H1 (cell line): ENCODE measurements at regions not wholly inside any gene's neighbourhood (a gene's known extent, or its start where the extent isn't known, plus 50 kb on each side); places are given as distances from the start of the nearest gene placed in this dataset.
A peak's percentile ranks its signal among the peaks of the same experiment; 100 is the strongest.

ENCODE experiments used
- CTCF ChIA-PET: fragments of 300-600 bp; sonication (Branson Sonifier 250); formaldehyde crosslinking; loops from one replicate; lab custom pipeline; 2021; ENCODE audit not compliant: partially characterized antibody; lab: Charles Lee
- POLR2A ChIA-PET: fragments of 300-600 bp; sonication (Branson Sonifier 250); formaldehyde crosslinking; loops from one replicate; lab custom pipeline; 2021; ENCODE audit warnings: inconsistent platforms; ENCODE audit not compliant: partially characterized antibody; lab: Charles Lee
- DNase-seq, 2 experiments: peaks; one replicate each; pipeline versions ENCODE4 v3.0.0 to v3.0.0-alpha.2; 2010 to 2022; ENCODE audit warnings: low spot score in 2 of 2, low read depth in 1 of 2, mixed read lengths in 1 of 2
- FAIRE-seq: peaks from 2 replicates; lab custom pipeline; 2011; peaks lifted over from hg19 to GRCh38; lab: Jason Lieb, UNC
- H2AFZ ChIP-seq: 2 replicates; pipeline ENCODE4 v1.8.1; 2012; ENCODE audit warnings: low read length, inconsistent platforms
- H2AK5ac ChIP-seq: 2 replicates; pipeline ENCODE4 v1.6.1; 2013; ENCODE audit warnings: low read depth, low read length
- H2BK120ac ChIP-seq: replicated peaks from 2 replicates; pipeline ENCODE3; 2013; ENCODE audit warnings: low read depth, low read length, inconsistent platforms
- H2BK12ac ChIP-seq: 2 replicates; pipeline ENCODE4 v1.6.1; 2013; ENCODE audit warnings: low read depth, low read length
- H2BK15ac ChIP-seq: 2 replicates; pipeline ENCODE4 v1.6.1; 2013; ENCODE audit warnings: low read length
- H2BK20ac ChIP-seq: 2 replicates; pipeline ENCODE4 v1.6.1; 2013; ENCODE audit warnings: low read length
- H2BK5ac ChIP-seq: 2 replicates; pipeline ENCODE4 v1.6.1; 2013; ENCODE audit warnings: low read depth, low read length
- H3K14ac ChIP-seq: 2 replicates; pipeline ENCODE4 v1.6.1; 2013; ENCODE audit warnings: inconsistent platforms; ENCODE audit not compliant: insufficient read length
- H3K18ac ChIP-seq: 2 replicates; pipeline ENCODE4 v1.6.1; 2013; ENCODE audit warnings: low read length; ENCODE audit errors: extremely low read depth
- H3K23ac ChIP-seq: 2 replicates; pipeline ENCODE4 v1.6.1; 2013; ENCODE audit warnings: inconsistent platforms; ENCODE audit not compliant: insufficient read length
- H3K23me2 ChIP-seq: 2 replicates; pipeline ENCODE4 v1.6.1; 2013; ENCODE audit warnings: low read depth, low read length
- H3K27ac ChIP-seq: 2 replicates; pipeline ENCODE4 v1.6.1; 2011; ENCODE audit warnings: low read depth, low read length, inconsistent platforms
- H3K27me3 ChIP-seq, 4 experiments: replicated peaks in 1 of 4; 1 replicate in 1 of 4; 2 replicates in 3 of 4; pipeline versions ENCODE4 v1.6.1 to v1.8.1; 2011 to 2013; ENCODE audit warnings: low read length in 3 of 4, mild to moderate bottlenecking in 3 of 4, inconsistent platforms in 2 of 4, mixed read lengths in 2 of 4, moderate library complexity in 1 of 4; ENCODE audit not compliant: control insufficient read depth in 3 of 4, insufficient read depth in 3 of 4; ENCODE audit errors: extremely low read depth in 1 of 4
- H3K36me3 ChIP-seq, 4 experiments: 2 replicates each; pipeline versions ENCODE4 v1.6.1 to v1.8.1; 2011 to 2013; ENCODE audit warnings: mild to moderate bottlenecking in 4 of 4, low read length in 3 of 4, moderate library complexity in 2 of 4, control low read depth in 1 of 4, inconsistent platforms in 1 of 4; ENCODE audit not compliant: insufficient read depth in 4 of 4, control insufficient read depth in 2 of 4
- H3K4ac ChIP-seq: replicated peaks from 2 replicates; pipeline ENCODE3; 2013; ENCODE audit warnings: low read length, low read depth, mixed read lengths, inconsistent platforms; ENCODE audit not compliant: insufficient read length
- H3K4me1 ChIP-seq, 4 experiments: replicated peaks in 1 of 4; 1 replicate in 1 of 4; 2 replicates in 3 of 4; pipeline versions ENCODE4 v1.6.1 to v1.8.1; 2011 to 2013; ENCODE audit warnings: low read length in 3 of 4, inconsistent platforms in 2 of 4, mixed read lengths in 1 of 4; ENCODE audit not compliant: insufficient read depth in 4 of 4, control insufficient read depth in 3 of 4
- H3K4me2 ChIP-seq, 2 experiments: 2 replicates each; pipeline versions ENCODE4 v1.6.1 to v1.8.1; 2011 to 2013; ENCODE audit warnings: low read depth in 2 of 2, low read length in 2 of 2, control low read depth in 1 of 2, inconsistent platforms in 1 of 2, mild to moderate bottlenecking in 1 of 2; ENCODE audit not compliant: insufficient read depth in 1 of 2
- H3K4me3 ChIP-seq, 4 experiments: fragments of 200-600, 300-600 bp in 1 of 4; sonication (generic), shearing (Covaris generic), sonication (Bioruptor Twin) in 1 of 4; 2 replicates each; pipeline versions ENCODE4 v1.5.1 to v1.8.1; 2011 to 2016; ENCODE audit warnings: low read length in 4 of 4, low read depth in 3 of 4, control low read depth in 2 of 4, inconsistent platforms in 2 of 4, mild to moderate bottlenecking in 2 of 4, mixed read lengths in 1 of 4, moderate library complexity in 1 of 4; ENCODE audit not compliant: insufficient read depth in 2 of 4; ENCODE audit errors: extremely low read depth in 1 of 4
- H3K56ac ChIP-seq: replicated peaks from 2 replicates; pipeline ENCODE3; 2013; ENCODE audit warnings: low read depth, mild to moderate bottlenecking, mixed read lengths, low read length, inconsistent platforms; ENCODE audit not compliant: insufficient read length
- H3K79me1 ChIP-seq: 2 replicates; pipeline ENCODE4 v1.6.1; 2013; ENCODE audit warnings: low read depth, low read length, control low read depth
- H3K79me2 ChIP-seq, 2 experiments: 2 replicates each; pipeline versions ENCODE4 v1.6.1 to v1.8.1; 2012 to 2013; ENCODE audit warnings: low read length in 2 of 2, mild to moderate bottlenecking in 2 of 2, inconsistent platforms in 1 of 2; ENCODE audit not compliant: insufficient read depth in 2 of 2, control insufficient read depth in 1 of 2
- H3K9ac ChIP-seq, 4 experiments: replicated peaks in 1 of 4; 1 replicate in 1 of 4; 2 replicates in 3 of 4; pipeline versions ENCODE4 v1.6.1 to v1.8.1; 2011 to 2013; ENCODE audit warnings: low read depth in 3 of 4, low read length in 3 of 4, control low read depth in 2 of 4, mild to moderate bottlenecking in 2 of 4, moderate library complexity in 2 of 4, inconsistent platforms in 1 of 4; ENCODE audit errors: extremely low read depth in 1 of 4
- H3K9me3 ChIP-seq, 2 experiments: 2 replicates each; pipeline versions ENCODE4 v1.6.1 to v1.8.1; 2012 to 2013; ENCODE audit warnings: mild to moderate bottlenecking in 2 of 2, moderate library complexity in 2 of 2, control low read depth in 1 of 2, inconsistent platforms in 1 of 2, low read depth in 1 of 2, low read length in 1 of 2, mixed read lengths in 1 of 2; ENCODE audit not compliant: insufficient read depth in 2 of 2
- H4K20me1 ChIP-seq, 2 experiments: replicated peaks in 1 of 2; 2 replicates each; pipeline versions ENCODE3 to v1.8.1; 2011 to 2013; ENCODE audit warnings: inconsistent platforms in 2 of 2, low read length in 2 of 2, mild to moderate bottlenecking in 1 of 2; ENCODE audit not compliant: insufficient read depth in 2 of 2, control insufficient read depth in 1 of 2
- H4K5ac ChIP-seq: 2 replicates; pipeline ENCODE4 v1.6.1; 2013; ENCODE audit warnings: low read length, low read depth, mixed read lengths, inconsistent platforms; ENCODE audit not compliant: insufficient read length
- H4K8ac ChIP-seq: 2 replicates; pipeline ENCODE4 v1.8.0; 2013; ENCODE audit warnings: mild to moderate bottlenecking, moderate library complexity, low read length, inconsistent platforms; ENCODE audit not compliant: insufficient read depth; ENCODE audit errors: extremely low read depth
- H4K91ac ChIP-seq: replicated peaks from 2 replicates; pipeline ENCODE3; 2013; ENCODE audit warnings: low read length, mixed read lengths, inconsistent platforms; ENCODE audit not compliant: insufficient read length
- MAFK ChIP-seq: IDR thresholded peaks from 2 replicates; pipeline ENCODE4 v1.6.1; 2012; ENCODE audit warnings: low read depth, mild to moderate bottlenecking, improper control_type of control experiment, low read length
- WGBS, 2 experiments: shearing (Covaris generic) in 1 of 2; methylation state at CpG; one replicate each; pipeline versions ENCODE4 v1.1.6 to v1.1.7; 2013 to 2015; ENCODE audit warnings: low lambda C conversion rate in 2 of 2, mixed read lengths in 2 of 2, inconsistent platforms in 1 of 2, low coverage in 1 of 2, missing lambda C conversion rate in 1 of 2; ENCODE audit not compliant: insufficient replicate concordance in 2 of 2, insufficient coverage in 1 of 2, insufficient read length in 1 of 2; ENCODE audit errors: extremely low coverage in 1 of 2, missing lambda C conversion rate in 1 of 2; 5-methylcytosine and 5-hydroxymethylcytosine counted together

DNA sequence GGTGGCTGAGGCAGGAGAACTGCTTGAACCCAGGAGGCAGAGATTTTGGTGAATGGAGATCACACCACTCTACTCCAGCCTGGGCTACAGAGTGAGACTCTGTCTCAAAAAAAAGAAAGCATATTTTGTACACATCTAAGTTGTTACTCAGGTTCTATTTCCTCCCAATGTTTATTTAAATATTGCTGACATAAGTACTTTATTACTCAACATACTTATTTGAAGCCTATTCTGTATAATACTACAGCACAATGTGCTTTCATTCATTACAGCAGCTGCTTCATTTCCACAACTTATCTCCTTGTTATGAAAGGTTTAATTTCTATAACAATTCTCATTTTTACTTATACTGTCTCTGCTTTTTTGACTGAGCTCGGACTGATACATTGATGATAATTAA is 495.7 kb downstream of the SLITRK1 start:
- CTCF ChIA-PET = no interaction called here
- H3K27ac ChIP-seq = no peak overlapping the region
- no peak overlapping the region for H2BK12ac ChIP-seq
- no peak overlapping the region for H2BK20ac ChIP-seq
- H3K9ac ChIP-seq = no peak overlapping the region
- POLR2A ChIA-PET = no interaction called here
- DNase-seq (no peak), FAIRE-seq (no peak)
- H3K4me3 ChIP-seq = no peak overlapping the region
- no peaks in the 10 kb centered on the region for H4K20me1 ChIP-seq
- H3K23me2 ChIP-seq = no peaks in the 10 kb centered on the region
- no peaks in the 10 kb centered on the region for H3K4me1 ChIP-seq
- no peak overlapping the region for H3K23ac ChIP-seq
- H3K79me2 ChIP-seq = no peaks in the 10 kb centered on the region
- no peaks in the 10 kb centered on the region for H3K79me1 ChIP-seq
- no peak overlapping the region for H3K4ac ChIP-seq
- no peak overlapping the region for H4K91ac ChIP-seq
- no peak overlapping the region for H4K8ac ChIP-seq
- H2BK120ac ChIP-seq = no peak overlapping the region
- H2AK5ac ChIP-seq = no peak overlapping the region
- no peak overlapping the region for H3K14ac ChIP-seq
- WGBS, 2 experiments = 100% methylated on average over 1 of the region's 1 CpG; no CpG with 5 or more reads in 1 of the 2 experiments
- no peak overlapping the region for H2BK5ac ChIP-seq
- H3K27me3 ChIP-seq = no peaks in the 10 kb centered on the region
- no peaks in the 10 kb centered on the region for H3K36me3 ChIP-seq
- H2BK15ac ChIP-seq = no peak overlapping the region
- H3K18ac ChIP-seq = no peak overlapping the region
- H2AFZ ChIP-seq = no peak overlapping the region
- H3K56ac ChIP-seq = no peak overlapping the region
- H3K4me2 ChIP-seq = no peak overlapping the region
- H4K5ac ChIP-seq = no peak overlapping the region
- H3K9me3 ChIP-seq = no peaks in the 10 kb centered on the region
- TF ChIP-seq MAFK = peak; percentile 37; the same call in 1 of the 2 replicates
